SK-N-MC (cell line): ENCODE measurements at regions not wholly inside any gene's neighbourhood (a gene's known extent, or its start where the extent isn't known, plus 50 kb on each side); places are given as distances from the start of the nearest gene placed in this dataset.

Experiments used
- EZH2 ChIP-seq: fragments of 200-600 bp; sonication (generic); IDR thresholded peaks from one replicate; pipeline ENCODE4 v1.6.1; 2017; ENCODE audit warnings: antibody characterized with exemption
- POLR2AphosphoS5 ChIP-seq: IDR thresholded peaks from 2 replicates; pipeline ENCODE4 v1.6.1; 2012; ENCODE audit warnings: mild to moderate bottlenecking, low read depth, low read length, borderline replicate concordance

DNA sequence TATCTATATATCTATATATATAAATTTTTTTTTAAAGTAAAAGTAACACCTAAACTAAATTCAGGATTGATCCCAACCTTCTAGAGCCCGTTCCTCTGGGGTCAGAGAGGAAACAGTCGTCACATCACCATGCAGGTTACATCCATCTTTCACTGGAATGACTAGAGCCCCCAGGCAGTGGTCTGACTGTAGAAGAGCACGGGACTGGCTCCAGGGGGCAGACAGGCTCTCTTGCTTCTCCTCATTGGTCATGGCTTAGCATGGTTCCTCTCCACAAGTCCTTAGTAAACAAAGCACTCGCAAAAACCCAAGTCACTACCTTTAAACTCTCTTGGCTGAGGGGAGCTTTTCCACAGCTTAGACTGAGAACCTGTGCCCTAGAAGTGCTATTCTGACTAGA lies 110.5 kb downstream of the NR2F2 start:
- no peak for TF ChIP-seq POLR2AphosphoS5
- no peak for TF ChIP-seq EZH2
